Lung (tissue), 11 donors: ENCODE measurements at regions not wholly inside any gene's neighbourhood (a gene's known extent, or its start where the extent isn't known, plus 50 kb on each side); places are given as distances from the start of the nearest gene placed in this dataset.

Experiments used
- ATAC-seq: fragments of 200-7000 bp; cut with Tn5 transposase; one replicate; pipeline ENCODE4 v1.9.1; 2020; ENCODE audit warnings: moderate number of reproducible peaks; ENCODE audit not compliant: insufficient read depth, low FRiP score
- DNase-seq, 3 donors: peaks; one replicate each; pipeline ENCODE4 v3.0.0-alpha.2; 2013 to 2017
- H3K27ac ChIP-seq, 2 donors: one replicate each; pipeline ENCODE4 v1.5.1; 2013; ENCODE audit warnings: mild to moderate bottlenecking in 2 of 2, moderate library complexity in 2 of 2, control low read depth in 1 of 2, inconsistent platforms in 1 of 2, low read depth in 1 of 2, low read length in 1 of 2
- H3K27me3 ChIP-seq, 3 donors: one replicate each; pipeline ENCODE4 v1.5.1; 2013; ENCODE audit warnings: low read length in 2 of 3; ENCODE audit not compliant: control insufficient read depth in 3 of 3, insufficient read depth in 3 of 3
- H3K36me3 ChIP-seq, 4 donors: one replicate each; pipeline ENCODE4 v1.5.1; 2013; ENCODE audit warnings: low read length in 4 of 4, mild to moderate bottlenecking in 1 of 4, moderate library complexity in 1 of 4; ENCODE audit not compliant: control insufficient read depth in 4 of 4, insufficient read depth in 4 of 4
- H3K4me1 ChIP-seq, 5 donors: one replicate each; pipeline ENCODE4 v1.5.1; 2013; ENCODE audit warnings: low read length in 5 of 5, mild to moderate bottlenecking in 2 of 5, moderate library complexity in 1 of 5; ENCODE audit not compliant: control insufficient read depth in 5 of 5, insufficient read depth in 5 of 5
- H3K4me3 ChIP-seq: one replicate; pipeline ENCODE4 v1.5.1; 2013; ENCODE audit warnings: mild to moderate bottlenecking, control low read depth, moderate library complexity
- H3K9ac ChIP-seq, 2 donors: one replicate each; pipeline ENCODE4 v1.5.1; 2013; ENCODE audit warnings: low read length in 2 of 2, control low read depth in 1 of 2; ENCODE audit not compliant: insufficient read depth in 1 of 2
- H3K9me3 ChIP-seq, 4 donors: one replicate each; pipeline ENCODE4 v1.5.1; 2013; ENCODE audit warnings: low read length in 3 of 4, mild to moderate bottlenecking in 1 of 4, moderate library complexity in 1 of 4; ENCODE audit not compliant: control insufficient read depth in 4 of 4, insufficient read depth in 3 of 4
- WGBS, 2 donors: extraction: QIAGEN DNeasy Blood & Tissue Kit; methylation state at CpG; one replicate each; pipeline ENCODE4 v1.1.7; 2013; 5-methylcytosine and 5-hydroxymethylcytosine counted together
- TF ChIP-seq, protein P1 (sequence below): IDR thresholded peaks from 2 replicates; pipeline ENCODE4 v1.5.1; 2012; ENCODE audit warnings: mild to moderate bottlenecking; ENCODE audit errors: control extremely low read depth, extremely low read depth
- donor health status: control.
- donor health status: control.
- donor health status: Bipolar disorder and iron deficiency.
- donor health status: healthy.
- donor health status: DM: yes; HTN: yes; CAD: no.

GRCh38 chr12:107826276-107826675 lies 51.8 kb downstream of the ASCL4 start:
- ATAC-seq: no peak
- H3K4me3 ChIP-seq: no peak overlapping the region
- peaks cover 0 to 23% (median 11%) of the 10 kb centered on the region in 4 donors for H3K9me3 ChIP-seq
- H3K27ac ChIP-seq: no peak overlapping the region
- H3K9ac ChIP-seq: no peak overlapping the region
- no peaks in the 10 kb centered on the region for H3K36me3 ChIP-seq
- TF ChIP-seq, protein P1, sequence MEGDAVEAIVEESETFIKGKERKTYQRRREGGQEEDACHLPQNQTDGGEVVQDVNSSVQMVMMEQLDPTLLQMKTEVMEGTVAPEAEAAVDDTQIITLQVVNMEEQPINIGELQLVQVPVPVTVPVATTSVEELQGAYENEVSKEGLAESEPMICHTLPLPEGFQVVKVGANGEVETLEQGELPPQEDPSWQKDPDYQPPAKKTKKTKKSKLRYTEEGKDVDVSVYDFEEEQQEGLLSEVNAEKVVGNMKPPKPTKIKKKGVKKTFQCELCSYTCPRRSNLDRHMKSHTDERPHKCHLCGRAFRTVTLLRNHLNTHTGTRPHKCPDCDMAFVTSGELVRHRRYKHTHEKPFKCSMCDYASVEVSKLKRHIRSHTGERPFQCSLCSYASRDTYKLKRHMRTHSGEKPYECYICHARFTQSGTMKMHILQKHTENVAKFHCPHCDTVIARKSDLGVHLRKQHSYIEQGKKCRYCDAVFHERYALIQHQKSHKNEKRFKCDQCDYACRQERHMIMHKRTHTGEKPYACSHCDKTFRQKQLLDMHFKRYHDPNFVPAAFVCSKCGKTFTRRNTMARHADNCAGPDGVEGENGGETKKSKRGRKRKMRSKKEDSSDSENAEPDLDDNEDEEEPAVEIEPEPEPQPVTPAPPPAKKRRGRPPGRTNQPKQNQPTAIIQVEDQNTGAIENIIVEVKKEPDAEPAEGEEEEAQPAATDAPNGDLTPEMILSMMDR: no peak
- H3K4me1 ChIP-seq: no peaks in the 10 kb centered on the region
- 78 to 86% methylated on average over 9 of the region's 9 CpGs for WGBS, 2 donors
- no peaks in the 10 kb centered on the region for H3K27me3 ChIP-seq
- DNase-seq: no peak

DNA sequence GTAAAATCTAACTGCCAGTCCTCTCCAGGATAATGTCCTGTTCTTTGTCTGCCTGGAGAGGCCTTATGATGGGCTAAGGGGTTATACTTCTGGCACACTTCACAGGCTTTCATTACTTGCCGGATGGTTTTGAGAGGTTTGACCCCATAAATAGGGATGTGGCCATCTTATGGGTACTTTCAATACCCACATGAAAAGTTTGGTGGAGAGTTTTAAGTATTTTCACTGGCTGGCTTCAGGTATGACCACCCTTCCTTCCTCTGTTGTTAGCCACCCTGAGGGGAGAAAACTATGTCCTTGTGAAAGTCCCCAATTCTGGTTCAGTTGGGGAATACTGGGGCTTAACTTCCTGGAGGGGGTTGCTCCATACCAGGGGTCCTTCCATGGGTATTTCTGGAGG lies 54.8 kb downstream of the ASCL4 start:
- H3K4me1 ChIP-seq: no peaks in the 10 kb centered on the region
- ATAC-seq (no peak), DNase-seq (no peak)
- WGBS, 2 donors: 68 to 98% methylated on average over 1 of the region's 1 CpG
- no peak overlapping the region for H3K27ac ChIP-seq
- TF ChIP-seq, protein P1: no peak
- peaks cover 2 to 6% (median 3%) of the 10 kb centered on the region in 3 donors for H3K27me3 ChIP-seq
- no peak overlapping the region for H3K9ac ChIP-seq
- peaks cover 0 to 23% (median 11%) of the 10 kb centered on the region in 4 donors for H3K9me3 ChIP-seq
- no peak overlapping the region for H3K4me3 ChIP-seq
- no peaks in the 10 kb centered on the region for H3K36me3 ChIP-seq

DNA sequence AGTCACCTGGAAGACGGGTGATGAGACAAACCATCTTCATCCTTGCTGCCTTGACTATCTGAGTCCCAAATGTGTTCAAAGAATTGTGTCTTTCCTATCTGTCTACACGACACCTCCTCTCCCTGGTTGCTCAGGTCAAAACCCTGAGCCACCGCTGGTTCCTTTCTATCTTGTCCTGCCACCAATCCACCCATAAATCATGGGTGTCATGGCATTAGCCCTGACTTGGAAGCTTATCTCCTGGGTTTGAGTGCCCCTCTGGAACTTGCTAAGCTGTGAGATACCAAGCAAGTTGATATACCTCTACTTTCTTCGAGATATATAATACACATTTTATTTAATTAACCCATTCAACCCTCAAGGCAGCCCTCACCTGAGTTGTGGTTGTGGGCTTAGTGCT lies 57.9 kb downstream of the ASCL4 start:
- Histone ChIP-seq H3K36me3 (no peaks in the 10 kb centered on the region), H3K4me3 (no peak overlapping the region), H3K9ac (no peak overlapping the region), H3K4me1 (no peaks in the 10 kb centered on the region), H3K9me3 (peaks cover 0 to 5% (median 1%) of the 10 kb centered on the region in 4 donors), H3K27me3 (peaks cover 3 to 11% (median 7%) of the 10 kb centered on the region in 3 donors), H3K27ac (no peak overlapping the region)
- 62 to 76% methylated on average over 4 of the region's 4 CpGs for WGBS, 2 donors
- TF ChIP-seq, protein P1: no peak
- no peak for DNase-seq
- no peak for ATAC-seq

DNA sequence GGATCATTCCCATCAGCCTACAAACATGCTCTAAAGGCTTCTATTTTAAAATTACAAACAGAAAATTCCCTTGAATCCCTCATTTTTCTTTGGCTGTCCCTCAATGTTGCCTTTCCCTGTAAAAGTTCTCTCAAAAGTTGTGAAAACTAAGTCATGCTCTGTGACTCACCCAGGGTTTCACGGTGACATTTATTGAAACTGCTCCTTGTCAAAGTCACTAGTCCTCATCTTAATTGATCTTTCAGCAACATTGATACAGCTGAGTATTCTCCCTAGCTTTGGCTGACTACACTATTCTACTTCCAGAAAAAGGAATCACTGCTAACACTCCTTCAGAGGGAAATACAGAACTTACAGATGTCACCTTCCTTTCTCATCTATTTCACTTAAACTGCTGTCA lies 65.7 kb downstream of the ASCL4 start:
- 60 to 76% methylated on average over 1 of the region's 1 CpG for WGBS, 2 donors
- peaks cover 0 to 16% (median 4%) of the 10 kb centered on the region in 5 donors for H3K4me1 ChIP-seq
- TF ChIP-seq, protein P1: no peak
- H3K9me3 ChIP-seq: peaks cover 0 to 7% (median 0%) of the 10 kb centered on the region in 4 donors
- no peak overlapping the region for H3K27ac ChIP-seq
- no peak overlapping the region for H3K9ac ChIP-seq
- no peak overlapping the region for H3K4me3 ChIP-seq
- no peak for DNase-seq
- no peak for ATAC-seq
- H3K27me3 ChIP-seq: peaks cover 7 to 60% (median 50%) of the 10 kb centered on the region in 3 donors
- H3K36me3 ChIP-seq: no peaks in the 10 kb centered on the region
